ENCODE measurements at regions not wholly inside any gene's neighbourhood (a gene's known extent, or its start where the extent isn't known, plus 50 kb on each side); places are given as distances from the start of the nearest gene placed in this dataset.

- TF ChIP-seq POLR2A (IDR thresholded peaks at IDR 0.05; ENCODE audit: extremely low read depth, insufficient read length) (no peak), MAX (IDR thresholded peaks at IDR 0.05; ENCODE audit: low read depth, low read length) (no peak), MYC (IDR thresholded peaks at IDR 0.05; ENCODE audit: low read depth, low read length) (no peak)
- TF ChIP-seq, protein P1, sequence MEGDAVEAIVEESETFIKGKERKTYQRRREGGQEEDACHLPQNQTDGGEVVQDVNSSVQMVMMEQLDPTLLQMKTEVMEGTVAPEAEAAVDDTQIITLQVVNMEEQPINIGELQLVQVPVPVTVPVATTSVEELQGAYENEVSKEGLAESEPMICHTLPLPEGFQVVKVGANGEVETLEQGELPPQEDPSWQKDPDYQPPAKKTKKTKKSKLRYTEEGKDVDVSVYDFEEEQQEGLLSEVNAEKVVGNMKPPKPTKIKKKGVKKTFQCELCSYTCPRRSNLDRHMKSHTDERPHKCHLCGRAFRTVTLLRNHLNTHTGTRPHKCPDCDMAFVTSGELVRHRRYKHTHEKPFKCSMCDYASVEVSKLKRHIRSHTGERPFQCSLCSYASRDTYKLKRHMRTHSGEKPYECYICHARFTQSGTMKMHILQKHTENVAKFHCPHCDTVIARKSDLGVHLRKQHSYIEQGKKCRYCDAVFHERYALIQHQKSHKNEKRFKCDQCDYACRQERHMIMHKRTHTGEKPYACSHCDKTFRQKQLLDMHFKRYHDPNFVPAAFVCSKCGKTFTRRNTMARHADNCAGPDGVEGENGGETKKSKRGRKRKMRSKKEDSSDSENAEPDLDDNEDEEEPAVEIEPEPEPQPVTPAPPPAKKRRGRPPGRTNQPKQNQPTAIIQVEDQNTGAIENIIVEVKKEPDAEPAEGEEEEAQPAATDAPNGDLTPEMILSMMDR (IDR thresholded peaks at IDR 0.05; ENCODE audit: low read depth, low read length) = no peak
- DNase-seq (ENCODE audit: low read depth) = no peak
- no peak overlapping the region for H3K4me3 ChIP-seq (ENCODE audit: low read depth, low read length)
Observed at GRCh38 chr6:19336579-19336978, 500.6 kb upstream of the ID4 start.

- H3K4me3 ChIP-seq (ENCODE audit: low read depth, low read length) = no peak overlapping the region
- TF ChIP-seq MYC (IDR thresholded peaks at IDR 0.05; ENCODE audit: low read depth, low read length) = no peak
- DNase-seq (ENCODE audit: low read depth) = no peak
Observed at GRCh38 chr6:19337101-19337500, 500.1 kb upstream of the ID4 start.

DNA sequence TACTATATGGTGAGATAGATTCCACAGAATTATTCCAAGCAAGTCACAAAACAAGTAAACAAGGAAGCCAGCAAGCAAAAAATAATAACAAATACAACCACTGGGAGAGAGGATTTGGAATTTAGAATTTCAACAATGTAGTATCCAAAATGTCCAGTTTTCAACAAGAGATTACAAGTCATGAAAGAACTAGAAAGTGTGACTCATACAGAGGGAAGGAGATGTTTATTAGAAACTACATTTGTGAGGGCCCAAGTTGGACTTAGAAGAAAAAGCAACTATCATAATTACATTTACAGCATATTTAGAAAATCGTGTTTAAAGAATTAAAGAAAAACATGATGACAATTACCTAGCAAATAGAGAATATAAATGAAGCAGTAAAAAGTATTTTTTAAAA, 494.6 kb upstream of the ID4 start:
- no peak for DNase-seq (ENCODE audit: low read depth)
- H3K4me3 ChIP-seq (ENCODE audit: low read depth, low read length) = no peak overlapping the region
- no peak for TF ChIP-seq MAX (IDR thresholded peaks at IDR 0.05; ENCODE audit: low read depth, low read length)
- TF ChIP-seq, protein P1 (IDR thresholded peaks at IDR 0.05; ENCODE audit: low read depth, low read length) = no peak
- no peak for TF ChIP-seq POLR2A (IDR thresholded peaks at IDR 0.05; ENCODE audit: extremely low read depth, insufficient read length)
- no peak for TF ChIP-seq MYC (IDR thresholded peaks at IDR 0.05; ENCODE audit: low read depth, low read length)

- DNase-seq (ENCODE audit: low read depth) = no peak
- TF ChIP-seq, protein P1 (IDR thresholded peaks at IDR 0.05; ENCODE audit: low read depth, low read length) = no peak
- TF ChIP-seq MAX (IDR thresholded peaks at IDR 0.05; ENCODE audit: low read depth, low read length) = no peak
- TF ChIP-seq MYC (IDR thresholded peaks at IDR 0.05; ENCODE audit: low read depth, low read length) = no peak
- TF ChIP-seq POLR2A (IDR thresholded peaks at IDR 0.05; ENCODE audit: extremely low read depth, insufficient read length) = no peak
- no peak overlapping the region for H3K4me3 ChIP-seq (ENCODE audit: low read depth, low read length)
Observed at GRCh38 chr6:19349429-19349828, 487.7 kb upstream of the ID4 start.

DNA sequence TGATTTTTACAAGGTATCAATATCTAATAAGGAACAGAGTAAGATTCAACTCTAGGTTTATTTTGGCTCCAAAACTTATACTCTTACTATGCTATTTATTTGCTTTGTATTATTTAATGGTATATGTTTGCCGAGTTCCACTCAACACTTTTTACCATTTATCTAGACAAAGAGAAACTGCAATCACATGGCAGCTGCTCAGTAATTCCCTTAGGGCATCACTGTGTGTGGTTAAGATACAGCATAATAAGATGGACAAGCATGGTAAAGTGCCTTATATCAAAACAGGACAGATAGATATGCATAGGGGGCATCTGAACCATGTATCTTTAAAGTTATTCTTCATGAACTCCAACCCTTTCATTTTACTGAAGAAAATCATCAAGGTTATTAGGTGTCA, 483.0 kb upstream of the ID4 start:
- no peak for DNase-seq (ENCODE audit: low read depth)
- TF ChIP-seq MYC (IDR thresholded peaks at IDR 0.05; ENCODE audit: low read depth, low read length) (no peak), MAX (IDR thresholded peaks at IDR 0.05; ENCODE audit: low read depth, low read length) (no peak)
- H3K4me3 ChIP-seq (ENCODE audit: low read depth, low read length) = no peak overlapping the region

DNA sequence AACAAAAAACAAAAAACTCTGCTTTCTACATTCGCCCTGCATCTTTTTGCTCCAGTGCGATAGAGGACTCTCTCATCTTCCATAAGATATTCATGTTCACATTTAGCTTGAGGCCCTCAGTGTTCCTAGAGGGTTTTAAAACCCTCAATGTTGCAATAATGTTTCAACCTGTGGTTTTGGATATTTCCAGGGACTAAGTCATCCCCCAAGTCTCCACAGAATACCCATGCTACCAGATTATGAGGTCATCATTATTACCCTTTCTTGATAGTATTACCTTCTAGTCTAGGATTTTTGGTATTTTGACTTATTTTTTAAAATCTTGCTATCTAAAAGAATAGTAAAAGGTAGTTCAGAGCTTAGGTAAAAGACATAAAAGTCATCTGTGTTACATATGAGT, 480.5 kb upstream of the ID4 start:
- no peak for DNase-seq (ENCODE audit: low read depth)
- TF ChIP-seq, protein P1 (IDR thresholded peaks at IDR 0.05; ENCODE audit: low read depth, low read length) = no peak
- TF ChIP-seq MAX (IDR thresholded peaks at IDR 0.05; ENCODE audit: low read depth, low read length) = no peak
- no peak for TF ChIP-seq MYC (IDR thresholded peaks at IDR 0.05; ENCODE audit: low read depth, low read length)
- TF ChIP-seq POLR2A (IDR thresholded peaks at IDR 0.05; ENCODE audit: extremely low read depth, insufficient read length) = no peak
- no peak overlapping the region for H3K4me3 ChIP-seq (ENCODE audit: low read depth, low read length)

DNA sequence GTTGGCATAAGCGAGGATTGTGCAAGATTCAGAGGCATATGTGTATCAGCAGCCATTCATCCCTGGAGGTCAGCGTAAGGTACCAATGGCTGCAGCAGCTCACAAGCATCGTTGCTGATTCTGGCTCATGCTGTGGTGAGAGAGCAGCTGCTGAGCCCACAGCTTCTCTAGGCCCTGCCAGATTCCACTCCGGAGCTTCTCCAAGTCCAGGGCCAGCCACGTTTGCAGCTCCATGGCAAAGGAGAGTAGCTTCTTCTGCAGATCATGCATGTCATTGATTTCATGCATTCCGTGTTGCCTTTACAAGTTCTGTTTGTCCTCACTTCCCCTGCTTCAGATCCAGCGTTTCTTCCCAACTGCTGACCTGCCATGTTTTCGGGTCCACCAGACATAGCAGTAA, 474.8 kb upstream of the ID4 start:
- no peak for DNase-seq (ENCODE audit: low read depth)
- TF ChIP-seq POLR2A (IDR thresholded peaks at IDR 0.05; ENCODE audit: extremely low read depth, insufficient read length) (no peak), MYC (IDR thresholded peaks at IDR 0.05; ENCODE audit: low read depth, low read length) (no peak), MAX (IDR thresholded peaks at IDR 0.05; ENCODE audit: low read depth, low read length) (no peak)
- TF ChIP-seq, protein P1 (IDR thresholded peaks at IDR 0.05; ENCODE audit: low read depth, low read length) = no peak
- no peak overlapping the region for H3K4me3 ChIP-seq (ENCODE audit: low read depth, low read length)
